H1 (cell line): ENCODE measurements at regions not wholly inside any gene's neighbourhood (a gene's known extent, or its start where the extent isn't known, plus 50 kb on each side); places are given as distances from the start of the nearest gene placed in this dataset.

Source experiments
- CTCF ChIA-PET: fragments of 300-600 bp; sonication (Branson Sonifier 250); formaldehyde crosslinking; loops from one replicate; lab custom pipeline; 2021; ENCODE audit not compliant: partially characterized antibody; lab: Charles Lee
- POLR2A ChIA-PET: fragments of 300-600 bp; sonication (Branson Sonifier 250); formaldehyde crosslinking; loops from one replicate; lab custom pipeline; 2021; ENCODE audit warnings: inconsistent platforms; ENCODE audit not compliant: partially characterized antibody; lab: Charles Lee
- DNase-seq, 2 experiments: peaks; one replicate each; pipeline versions ENCODE4 v3.0.0 to v3.0.0-alpha.2; 2010 to 2022; ENCODE audit warnings: low spot score in 2 of 2, low read depth in 1 of 2, mixed read lengths in 1 of 2
- FAIRE-seq: peaks from 2 replicates; lab custom pipeline; 2011; peaks lifted over from hg19 to GRCh38; lab: Jason Lieb, UNC
- H2AFZ ChIP-seq: 2 replicates; pipeline ENCODE4 v1.8.1; 2012; ENCODE audit warnings: low read length, inconsistent platforms
- H2AK5ac ChIP-seq: 2 replicates; pipeline ENCODE4 v1.6.1; 2013; ENCODE audit warnings: low read depth, low read length
- H2BK120ac ChIP-seq: replicated peaks from 2 replicates; pipeline ENCODE3; 2013; ENCODE audit warnings: low read depth, low read length, inconsistent platforms
- H2BK12ac ChIP-seq: 2 replicates; pipeline ENCODE4 v1.6.1; 2013; ENCODE audit warnings: low read depth, low read length
- H2BK15ac ChIP-seq: 2 replicates; pipeline ENCODE4 v1.6.1; 2013; ENCODE audit warnings: low read length
- H2BK20ac ChIP-seq: 2 replicates; pipeline ENCODE4 v1.6.1; 2013; ENCODE audit warnings: low read length
- H2BK5ac ChIP-seq: 2 replicates; pipeline ENCODE4 v1.6.1; 2013; ENCODE audit warnings: low read depth, low read length
- H3K14ac ChIP-seq: 2 replicates; pipeline ENCODE4 v1.6.1; 2013; ENCODE audit warnings: inconsistent platforms; ENCODE audit not compliant: insufficient read length
- H3K18ac ChIP-seq: 2 replicates; pipeline ENCODE4 v1.6.1; 2013; ENCODE audit warnings: low read length; ENCODE audit errors: extremely low read depth
- H3K23ac ChIP-seq: 2 replicates; pipeline ENCODE4 v1.6.1; 2013; ENCODE audit warnings: inconsistent platforms; ENCODE audit not compliant: insufficient read length
- H3K23me2 ChIP-seq: 2 replicates; pipeline ENCODE4 v1.6.1; 2013; ENCODE audit warnings: low read depth, low read length
- H3K27ac ChIP-seq: 2 replicates; pipeline ENCODE4 v1.6.1; 2011; ENCODE audit warnings: low read depth, low read length, inconsistent platforms
- H3K27me3 ChIP-seq, 4 experiments: replicated peaks in 1 of 4; 1 replicate in 1 of 4; 2 replicates in 3 of 4; pipeline versions ENCODE4 v1.6.1 to v1.8.1; 2011 to 2013; ENCODE audit warnings: low read length in 3 of 4, mild to moderate bottlenecking in 3 of 4, inconsistent platforms in 2 of 4, mixed read lengths in 2 of 4, moderate library complexity in 1 of 4; ENCODE audit not compliant: control insufficient read depth in 3 of 4, insufficient read depth in 3 of 4; ENCODE audit errors: extremely low read depth in 1 of 4
- H3K36me3 ChIP-seq, 4 experiments: 2 replicates each; pipeline versions ENCODE4 v1.6.1 to v1.8.1; 2011 to 2013; ENCODE audit warnings: mild to moderate bottlenecking in 4 of 4, low read length in 3 of 4, moderate library complexity in 2 of 4, control low read depth in 1 of 4, inconsistent platforms in 1 of 4; ENCODE audit not compliant: insufficient read depth in 4 of 4, control insufficient read depth in 2 of 4
- H3K4ac ChIP-seq: replicated peaks from 2 replicates; pipeline ENCODE3; 2013; ENCODE audit warnings: low read length, low read depth, mixed read lengths, inconsistent platforms; ENCODE audit not compliant: insufficient read length
- H3K4me1 ChIP-seq, 4 experiments: replicated peaks in 1 of 4; 1 replicate in 1 of 4; 2 replicates in 3 of 4; pipeline versions ENCODE4 v1.6.1 to v1.8.1; 2011 to 2013; ENCODE audit warnings: low read length in 3 of 4, inconsistent platforms in 2 of 4, mixed read lengths in 1 of 4; ENCODE audit not compliant: insufficient read depth in 4 of 4, control insufficient read depth in 3 of 4
- H3K4me2 ChIP-seq, 2 experiments: 2 replicates each; pipeline versions ENCODE4 v1.6.1 to v1.8.1; 2011 to 2013; ENCODE audit warnings: low read depth in 2 of 2, low read length in 2 of 2, control low read depth in 1 of 2, inconsistent platforms in 1 of 2, mild to moderate bottlenecking in 1 of 2; ENCODE audit not compliant: insufficient read depth in 1 of 2
- H3K4me3 ChIP-seq, 4 experiments: fragments of 200-600, 300-600 bp in 1 of 4; sonication (generic), shearing (Covaris generic), sonication (Bioruptor Twin) in 1 of 4; 2 replicates each; pipeline versions ENCODE4 v1.5.1 to v1.8.1; 2011 to 2016; ENCODE audit warnings: low read length in 4 of 4, low read depth in 3 of 4, control low read depth in 2 of 4, inconsistent platforms in 2 of 4, mild to moderate bottlenecking in 2 of 4, mixed read lengths in 1 of 4, moderate library complexity in 1 of 4; ENCODE audit not compliant: insufficient read depth in 2 of 4; ENCODE audit errors: extremely low read depth in 1 of 4
- H3K56ac ChIP-seq: replicated peaks from 2 replicates; pipeline ENCODE3; 2013; ENCODE audit warnings: low read depth, mild to moderate bottlenecking, mixed read lengths, low read length, inconsistent platforms; ENCODE audit not compliant: insufficient read length
- H3K79me1 ChIP-seq: 2 replicates; pipeline ENCODE4 v1.6.1; 2013; ENCODE audit warnings: low read depth, low read length, control low read depth
- H3K79me2 ChIP-seq, 2 experiments: 2 replicates each; pipeline versions ENCODE4 v1.6.1 to v1.8.1; 2012 to 2013; ENCODE audit warnings: low read length in 2 of 2, mild to moderate bottlenecking in 2 of 2, inconsistent platforms in 1 of 2; ENCODE audit not compliant: insufficient read depth in 2 of 2, control insufficient read depth in 1 of 2
- H3K9ac ChIP-seq, 4 experiments: replicated peaks in 1 of 4; 1 replicate in 1 of 4; 2 replicates in 3 of 4; pipeline versions ENCODE4 v1.6.1 to v1.8.1; 2011 to 2013; ENCODE audit warnings: low read depth in 3 of 4, low read length in 3 of 4, control low read depth in 2 of 4, mild to moderate bottlenecking in 2 of 4, moderate library complexity in 2 of 4, inconsistent platforms in 1 of 4; ENCODE audit errors: extremely low read depth in 1 of 4
- H3K9me3 ChIP-seq, 2 experiments: 2 replicates each; pipeline versions ENCODE4 v1.6.1 to v1.8.1; 2012 to 2013; ENCODE audit warnings: mild to moderate bottlenecking in 2 of 2, moderate library complexity in 2 of 2, control low read depth in 1 of 2, inconsistent platforms in 1 of 2, low read depth in 1 of 2, low read length in 1 of 2, mixed read lengths in 1 of 2; ENCODE audit not compliant: insufficient read depth in 2 of 2
- H4K20me1 ChIP-seq, 2 experiments: replicated peaks in 1 of 2; 2 replicates each; pipeline versions ENCODE3 to v1.8.1; 2011 to 2013; ENCODE audit warnings: inconsistent platforms in 2 of 2, low read length in 2 of 2, mild to moderate bottlenecking in 1 of 2; ENCODE audit not compliant: insufficient read depth in 2 of 2, control insufficient read depth in 1 of 2
- H4K5ac ChIP-seq: 2 replicates; pipeline ENCODE4 v1.6.1; 2013; ENCODE audit warnings: low read length, low read depth, mixed read lengths, inconsistent platforms; ENCODE audit not compliant: insufficient read length
- H4K8ac ChIP-seq: 2 replicates; pipeline ENCODE4 v1.8.0; 2013; ENCODE audit warnings: mild to moderate bottlenecking, moderate library complexity, low read length, inconsistent platforms; ENCODE audit not compliant: insufficient read depth; ENCODE audit errors: extremely low read depth
- H4K91ac ChIP-seq: replicated peaks from 2 replicates; pipeline ENCODE3; 2013; ENCODE audit warnings: low read length, mixed read lengths, inconsistent platforms; ENCODE audit not compliant: insufficient read length
- WGBS, 2 experiments: shearing (Covaris generic) in 1 of 2; methylation state at CpG; one replicate each; pipeline versions ENCODE4 v1.1.6 to v1.1.7; 2013 to 2015; ENCODE audit warnings: low lambda C conversion rate in 2 of 2, mixed read lengths in 2 of 2, inconsistent platforms in 1 of 2, low coverage in 1 of 2, missing lambda C conversion rate in 1 of 2; ENCODE audit not compliant: insufficient replicate concordance in 2 of 2, insufficient coverage in 1 of 2, insufficient read length in 1 of 2; ENCODE audit errors: extremely low coverage in 1 of 2, missing lambda C conversion rate in 1 of 2; 5-methylcytosine and 5-hydroxymethylcytosine counted together

DNA sequence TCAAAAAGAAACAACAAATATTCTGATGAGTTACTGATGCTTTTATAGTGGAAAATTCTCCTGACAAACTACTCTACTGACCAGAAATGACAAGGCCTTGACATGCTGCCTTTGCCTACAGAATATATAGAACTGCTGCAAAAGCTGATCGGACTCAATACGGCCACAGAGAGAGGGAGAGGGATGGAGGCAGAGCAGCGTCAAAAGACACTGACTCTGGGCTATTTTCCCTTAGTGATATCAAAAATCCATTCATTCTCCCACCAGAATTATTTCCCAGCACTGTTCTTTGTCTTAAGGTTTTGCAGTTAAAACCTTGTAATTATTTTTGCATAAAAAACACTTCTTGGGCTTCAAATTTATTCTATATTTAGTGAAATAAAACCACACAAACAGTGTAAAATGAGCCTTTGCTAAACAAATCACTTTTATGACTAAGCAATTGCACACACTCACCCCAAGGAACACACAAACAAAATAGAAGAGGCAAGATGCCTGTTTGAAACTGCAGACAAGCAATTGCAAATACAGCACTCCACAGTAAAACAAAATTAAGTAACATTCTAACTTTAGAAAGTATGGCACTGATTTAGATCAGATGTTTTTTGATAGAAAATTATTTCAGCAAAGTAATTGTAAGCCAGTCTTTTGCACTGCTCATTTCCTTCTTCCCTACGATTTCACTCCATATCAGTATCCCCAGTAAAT lies 1036.4 kb downstream of the ADGRL2 start:
- Histone ChIP-seq H2BK15ac (no peak overlapping the region), H3K79me2 (peaks cover 0 to 22% of the 10 kb centered on the region in 2 experiments; a peak in 2 of 4 replicates), H3K79me1 (no peaks in the 10 kb centered on the region), H3K14ac (no peak overlapping the region), H2AK5ac (no peak overlapping the region), H3K18ac (no peak overlapping the region), H4K20me1 (no peaks in the 10 kb centered on the region), H3K23ac (no peak overlapping the region), H3K36me3 (no peaks in the 10 kb centered on the region), H3K9me3 (no peaks in the 10 kb centered on the region), H4K91ac (no peak overlapping the region), H3K4me2 (no peak overlapping the region), H3K23me2 (no peaks in the 10 kb centered on the region; the same call in 1 of the 2 replicates), H4K5ac (no peak overlapping the region), H2AFZ (no peak overlapping the region), H3K4ac (no peak overlapping the region), H2BK20ac (no peak overlapping the region), H2BK12ac (no peak overlapping the region), H2BK5ac (no peak overlapping the region), H3K4me1 (peaks cover 0 to 10% (median 4%) of the 10 kb centered on the region in 4 experiments; a peak in 2 of 7 replicates), H4K8ac (no peak overlapping the region), H2BK120ac (no peak overlapping the region), H3K27me3 (no peaks in the 10 kb centered on the region), H3K4me3 (no peak overlapping the region), H3K9ac (no peak overlapping the region), H3K56ac (no peak overlapping the region), H3K27ac (no peak overlapping the region)
- FAIRE-seq (no peak), DNase-seq (no peak)
- POLR2A ChIA-PET: interaction anchor here (1.2 kb wide), 1 partner anchor 13 kb away, joined by 3 read pairs; no protein-coding TSS in a partner anchor
- 72% methylated on average over 4 of the region's 4 CpGs; no CpG with 5 or more reads in 1 of the 2 experiments for WGBS, 2 experiments
- CTCF ChIA-PET: interaction anchor here (0.7 kb wide), 1 partner anchor 10 kb away, joined by 4 read pairs; no protein-coding TSS in a partner anchor
